HG02884 (cell line): ENCODE measurements at regions not wholly inside any gene's neighbourhood (a gene's known extent, or its start where the extent isn't known, plus 50 kb on each side); places are given as distances from the start of the nearest gene placed in this dataset.
A peak's percentile ranks its signal among the peaks of the same experiment; 100 is the strongest.

Experiments
- ATAC-seq: cut with Tn5 transposase; IDR thresholded peaks from one replicate; pipeline ENCODE4 v1.9.1; 2021; ENCODE audit warnings: mild to moderate bottlenecking, moderate library complexity; ENCODE audit not compliant: unreplicated experiment

GRCh38 chr5:88545338-88545737, 276.7 kb upstream of the TMEM161B start:
- ATAC-seq = no peak

- no peak for ATAC-seq
Measured at GRCh38 chr5:88544671-88545070, 276.0 kb upstream of the TMEM161B start.

- no peak for ATAC-seq
Measured at GRCh38 chr5:88544136-88544645, 275.5 kb upstream of the TMEM161B start.

- ATAC-seq = no peak
Measured at GRCh38 chr5:88542786-88543185, 274.1 kb upstream of the TMEM161B start.

GRCh38 chr5:88540471-88541115, 271.9 kb upstream of the TMEM161B start:
- ATAC-seq = no peak

- no peak for ATAC-seq
Measured at GRCh38 chr5:88539693-88540365, 271.2 kb upstream of the TMEM161B start.

GRCh38 chr5:88539026-88539425, 270.4 kb upstream of the TMEM161B start:
- no peak for ATAC-seq

GRCh38 chr5:88536146-88536545, 267.5 kb upstream of the TMEM161B start:
- ATAC-seq = no peak

- ATAC-seq = no peak
Measured at GRCh38 chr5:88524941-88525340, 256.3 kb upstream of the TMEM161B start.

- no peak for ATAC-seq
Measured at GRCh38 chr5:88519066-88519465, 250.4 kb upstream of the TMEM161B start.

GRCh38 chr5:88518131-88519016, 249.7 kb upstream of the TMEM161B start:
- ATAC-seq = no peak

GRCh38 chr5:88515881-88516819, 247.5 kb upstream of the TMEM161B start:
- ATAC-seq = no peak

GRCh38 chr5:88515068-88515467, 246.4 kb upstream of the TMEM161B start:
- ATAC-seq = no peak

- ATAC-seq = no peak
Measured at GRCh38 chr5:88509403-88509802, 240.8 kb upstream of the TMEM161B start.

- no peak for ATAC-seq
Measured at GRCh38 chr5:88507261-88507660, 238.6 kb upstream of the TMEM161B start.

- ATAC-seq = no peak
Measured at GRCh38 chr5:88503406-88503805, 234.8 kb upstream of the TMEM161B start.

- ATAC-seq = no peak
Measured at GRCh38 chr5:88503041-88503345, 234.3 kb upstream of the TMEM161B start.

- ATAC-seq = peak; percentile 89
Measured at GRCh38 chr5:88502179-88503040, 233.8 kb upstream of the TMEM161B start.

- no peak for ATAC-seq
Measured at GRCh38 chr5:88495810-88496209, 227.2 kb upstream of the TMEM161B start.

GRCh38 chr5:88490874-88491273, 222.2 kb upstream of the TMEM161B start:
- no peak for ATAC-seq
